ENCODE measurements at regions not wholly inside any gene's neighbourhood (a gene's known extent, or its start where the extent isn't known, plus 50 kb on each side); places are given as distances from the start of the nearest gene placed in this dataset.

- Mint-ChIP-seq H3K9me3 (no peaks in the 10 kb centered on the region), H3K27ac (peak overlapping the region; percentile 87), H3K36me3 (ENCODE audit: low read depth) (no peaks in the 10 kb centered on the region), H3K27me3 (no peaks in the 10 kb centered on the region), H3K4me1 (ENCODE audit: low read depth) (peaks cover 83% of the 10 kb centered on the region), H3K4me3 (peak overlapping the region; percentile 49)
- intact Hi-C loops (cut with micrococcal nuclease), result loop anchor here (5.0 to 10.0 kb wide), 2 partner anchors 36 to 184 kb away; no protein-coding TSS in a partner anchor
Observed at GRCh38 chr6:220721-221475, 71.4 kb upstream of the DUSP22 start.

- intact Hi-C loops (cut with micrococcal nuclease), result loop anchor here (5.0 to 10.0 kb wide), 2 partner anchors 36 to 183 kb away; no protein-coding TSS in a partner anchor
- Mint-ChIP-seq H3K9me3 (no peaks in the 10 kb centered on the region), H3K4me3 (no peak overlapping the region), H3K27ac (peak overlapping the region; percentile 87), H3K4me1 (ENCODE audit: low read depth) (peaks cover 85% of the 10 kb centered on the region), H3K36me3 (ENCODE audit: low read depth) (no peaks in the 10 kb centered on the region), H3K27me3 (no peaks in the 10 kb centered on the region)
Observed at GRCh38 chr6:221531-222349, 70.5 kb upstream of the DUSP22 start.

GRCh38 chr6:222468-222867, 69.8 kb upstream of the DUSP22 start:
- Mint-ChIP-seq H3K4me1 (ENCODE audit: low read depth) (peaks cover 86% of the 10 kb centered on the region), H3K4me3 (no peak overlapping the region), H3K36me3 (ENCODE audit: low read depth) (no peaks in the 10 kb centered on the region), H3K27me3 (no peaks in the 10 kb centered on the region), H3K9me3 (no peaks in the 10 kb centered on the region), H3K27ac (no peak overlapping the region)
- intact Hi-C loops (cut with micrococcal nuclease), result loop anchor here (5.0 to 10.0 kb wide), 2 partner anchors 35 to 182 kb away; no protein-coding TSS in a partner anchor

- H3K4me3 Mint-ChIP-seq, result no peak overlapping the region
- H3K9me3 Mint-ChIP-seq, result no peaks in the 10 kb centered on the region
- intact Hi-C loops (cut with micrococcal nuclease), result loop anchor here (5.0 to 10.0 kb wide), 2 partner anchors 34 to 182 kb away; no protein-coding TSS in a partner anchor
- peaks cover 85% of the 10 kb centered on the region for H3K4me1 Mint-ChIP-seq (ENCODE audit: low read depth)
- H3K27me3 Mint-ChIP-seq, result no peaks in the 10 kb centered on the region
- no peak overlapping the region for H3K27ac Mint-ChIP-seq
- no peaks in the 10 kb centered on the region for H3K36me3 Mint-ChIP-seq (ENCODE audit: low read depth)
Observed at GRCh38 chr6:223136-223535, 69.2 kb upstream of the DUSP22 start.

- Mint-ChIP-seq H3K4me1 (ENCODE audit: low read depth) (peaks cover 82% of the 10 kb centered on the region), H3K36me3 (ENCODE audit: low read depth) (no peaks in the 10 kb centered on the region), H3K4me3 (no peak overlapping the region), H3K27ac (no peak overlapping the region), H3K9me3 (no peaks in the 10 kb centered on the region), H3K27me3 (no peaks in the 10 kb centered on the region)
- intact Hi-C loops (cut with micrococcal nuclease), result loop anchor here (5.0 to 10.0 kb wide), 2 partner anchors 34 to 181 kb away; no protein-coding TSS in a partner anchor
Observed at GRCh38 chr6:223763-224162, 68.5 kb upstream of the DUSP22 start.

- H3K9me3 Mint-ChIP-seq, result no peaks in the 10 kb centered on the region
- no peak overlapping the region for H3K27ac Mint-ChIP-seq
- no peaks in the 10 kb centered on the region for H3K36me3 Mint-ChIP-seq (ENCODE audit: low read depth)
- no peak overlapping the region for H3K4me3 Mint-ChIP-seq
- H3K4me1 Mint-ChIP-seq (ENCODE audit: low read depth), result peaks cover 79% of the 10 kb centered on the region
- no peaks in the 10 kb centered on the region for H3K27me3 Mint-ChIP-seq
- intact Hi-C loops (cut with micrococcal nuclease), result loop anchor here (5.0 to 10.0 kb wide), 2 partner anchors 33 to 180 kb away; no protein-coding TSS in a partner anchor
Observed at GRCh38 chr6:224350-224749, 67.9 kb upstream of the DUSP22 start.

GRCh38 chr6:225121-225721, 67.1 kb upstream of the DUSP22 start:
- Mint-ChIP-seq H3K9me3 (no peaks in the 10 kb centered on the region), H3K4me3 (no peak overlapping the region), H3K27ac (peak overlapping the region; percentile 74), H3K27me3 (no peaks in the 10 kb centered on the region), H3K4me1 (ENCODE audit: low read depth) (peaks cover 73% of the 10 kb centered on the region), H3K36me3 (ENCODE audit: low read depth) (no peaks in the 10 kb centered on the region)
- intact Hi-C loops (cut with micrococcal nuclease), result loop anchor here (10.0 kb wide), 1 partner anchor 180 kb away; no protein-coding TSS in a partner anchor

- peaks cover 67% of the 10 kb centered on the region for H3K4me1 Mint-ChIP-seq (ENCODE audit: low read depth)
- H3K27me3 Mint-ChIP-seq, result no peaks in the 10 kb centered on the region
- H3K4me3 Mint-ChIP-seq, result no peak overlapping the region
- peak overlapping the region; percentile 74 for H3K27ac Mint-ChIP-seq
- no peaks in the 10 kb centered on the region for H3K36me3 Mint-ChIP-seq (ENCODE audit: low read depth)
- H3K9me3 Mint-ChIP-seq, result no peaks in the 10 kb centered on the region
- intact Hi-C loops (cut with micrococcal nuclease), result loop anchor here (10.0 kb wide), 1 partner anchor 179 kb away; no protein-coding TSS in a partner anchor
Observed at GRCh38 chr6:225907-226306, 66.4 kb upstream of the DUSP22 start.

- Mint-ChIP-seq H3K27ac (no peak overlapping the region), H3K36me3 (ENCODE audit: low read depth) (no peaks in the 10 kb centered on the region), H3K9me3 (no peaks in the 10 kb centered on the region), H3K4me3 (no peak overlapping the region), H3K4me1 (ENCODE audit: low read depth) (peaks cover 60% of the 10 kb centered on the region), H3K27me3 (no peaks in the 10 kb centered on the region)
- intact Hi-C loops (cut with micrococcal nuclease), result loop anchor here (10.0 kb wide), 1 partner anchor 178 kb away; no protein-coding TSS in a partner anchor
Observed at GRCh38 chr6:226516-227073, 65.7 kb upstream of the DUSP22 start.

GRCh38 chr6:227074-227782, 65.1 kb upstream of the DUSP22 start:
- intact Hi-C loops (cut with micrococcal nuclease), result loop anchor here (10.0 kb wide), 1 partner anchor 178 kb away; no protein-coding TSS in a partner anchor
- no peaks in the 10 kb centered on the region for H3K36me3 Mint-ChIP-seq (ENCODE audit: low read depth)
- no peaks in the 10 kb centered on the region for H3K27me3 Mint-ChIP-seq
- H3K4me3 Mint-ChIP-seq, result no peak overlapping the region
- no peaks in the 10 kb centered on the region for H3K9me3 Mint-ChIP-seq
- peaks cover 56% of the 10 kb centered on the region for H3K4me1 Mint-ChIP-seq (ENCODE audit: low read depth)
- no peak overlapping the region for H3K27ac Mint-ChIP-seq

- peaks cover 56% of the 10 kb centered on the region for H3K4me1 Mint-ChIP-seq (ENCODE audit: low read depth)
- H3K27ac Mint-ChIP-seq, result no peak overlapping the region
- intact Hi-C loops (cut with micrococcal nuclease), result loop anchor here (10.0 kb wide), 1 partner anchor 177 kb away; no protein-coding TSS in a partner anchor
- H3K36me3 Mint-ChIP-seq (ENCODE audit: low read depth), result no peaks in the 10 kb centered on the region
- no peaks in the 10 kb centered on the region for H3K27me3 Mint-ChIP-seq
- no peaks in the 10 kb centered on the region for H3K9me3 Mint-ChIP-seq
- no peak overlapping the region for H3K4me3 Mint-ChIP-seq
Observed at GRCh38 chr6:227812-228338, 64.4 kb upstream of the DUSP22 start.

- intact Hi-C loops (cut with micrococcal nuclease), result loop anchor here (10.0 kb wide), 1 partner anchor 176 kb away; no protein-coding TSS in a partner anchor
- H3K4me3 Mint-ChIP-seq, result no peak overlapping the region
Observed at GRCh38 chr6:228881-229651, 63.2 kb upstream of the DUSP22 start.

More at GRCh38 chr6:228881-229651, 63.2 kb upstream of the DUSP22 start:
- no peak overlapping the region for H3K27ac Mint-ChIP-seq
- H3K9me3 Mint-ChIP-seq, result no peaks in the 10 kb centered on the region
- H3K27me3 Mint-ChIP-seq, result no peaks in the 10 kb centered on the region
- H3K4me1 Mint-ChIP-seq (ENCODE audit: low read depth), result peaks cover 52% of the 10 kb centered on the region
- no peaks in the 10 kb centered on the region for H3K36me3 Mint-ChIP-seq (ENCODE audit: low read depth)
